NT2/D1 (cell line): ENCODE measurements at regions not wholly inside any gene's neighbourhood (a gene's known extent, or its start where the extent isn't known, plus 50 kb on each side); places are given as distances from the start of the nearest gene placed in this dataset.

Source experiments
- DNase-seq: peaks from one replicate; pipeline ENCODE4 v3.0.0-alpha.2; 2011; ENCODE audit warnings: low read depth, low spot score
- H3K27me3 ChIP-seq: 2 replicates; pipeline ENCODE4 v1.6.0; 2011; ENCODE audit warnings: mild to moderate bottlenecking; ENCODE audit not compliant: insufficient read length, insufficient read depth
- H3K36me3 ChIP-seq: 2 replicates; pipeline ENCODE4 v1.6.1; 2011; ENCODE audit warnings: mild to moderate bottlenecking, low read length, mixed read lengths; ENCODE audit not compliant: insufficient read depth, insufficient read length
- H3K4me1 ChIP-seq: 2 replicates; pipeline ENCODE4 v1.5.1; 2011; ENCODE audit not compliant: insufficient read depth, insufficient read length
- H3K4me3 ChIP-seq: 2 replicates; pipeline ENCODE4 v1.5.1; 2011; ENCODE audit warnings: low read depth; ENCODE audit not compliant: insufficient read length
- H3K9ac ChIP-seq: 2 replicates; pipeline ENCODE4 v1.6.0; 2011; ENCODE audit warnings: low read depth; ENCODE audit not compliant: insufficient read length
- H3K9me3 ChIP-seq: 2 replicates; pipeline ENCODE4 v1.5.1; 2011; ENCODE audit warnings: mild to moderate bottlenecking, low read length; ENCODE audit not compliant: insufficient read depth
- SUZ12 ChIP-seq: IDR thresholded peaks from 2 replicates; pipeline ENCODE4 v1.6.1; 2011; ENCODE audit not compliant: insufficient read length, insufficient read depth; ENCODE audit errors: extremely low read depth
- YY1 ChIP-seq: IDR thresholded peaks from 2 replicates; pipeline ENCODE4 v1.6.1; 2011; ENCODE audit not compliant: insufficient read length, insufficient read depth
- ZNF274 ChIP-seq: IDR thresholded peaks from 2 replicates; pipeline ENCODE4 v1.6.1; 2011; ENCODE audit warnings: mild to moderate bottlenecking, low read depth, low read length

- Histone ChIP-seq H3K27me3 (no peaks in the 10 kb centered on the region), H3K4me1 (peaks cover 5% of the 10 kb centered on the region), H3K9me3 (peaks cover 9% of the 10 kb centered on the region; the same call in 1 of the 2 replicates), H3K4me3 (no peak overlapping the region), H3K9ac (no peak overlapping the region), H3K36me3 (no peaks in the 10 kb centered on the region)
- TF ChIP-seq ZNF274: no peak
- TF ChIP-seq YY1: no peak
- TF ChIP-seq SUZ12: no peak
- no peak for DNase-seq
These were observed 227.4 kb upstream of the BCOR start for GRCh38 chrX:40325161-40325560.

GRCh38 chrX:40323977-40324376 lies 226.2 kb upstream of the BCOR start:
- H3K36me3 ChIP-seq: no peaks in the 10 kb centered on the region
- no peak overlapping the region for H3K4me3 ChIP-seq
- no peak for DNase-seq
- H3K9me3 ChIP-seq: peaks cover 9% of the 10 kb centered on the region; the same call in 1 of the 2 replicates
- no peak for TF ChIP-seq ZNF274
- no peak for TF ChIP-seq YY1
- no peak for TF ChIP-seq SUZ12
- peaks cover 5% of the 10 kb centered on the region for H3K4me1 ChIP-seq
- H3K27me3 ChIP-seq: no peaks in the 10 kb centered on the region
- no peak overlapping the region for H3K9ac ChIP-seq

GRCh38 chrX:40320819-40321218 lies 223.1 kb upstream of the BCOR start:
- Histone ChIP-seq H3K4me3 (no peak overlapping the region), H3K9me3 (peaks cover 9% of the 10 kb centered on the region; the same call in 1 of the 2 replicates), H3K9ac (no peak overlapping the region), H3K36me3 (no peaks in the 10 kb centered on the region), H3K4me1 (no peaks in the 10 kb centered on the region), H3K27me3 (no peaks in the 10 kb centered on the region)
- TF ChIP-seq YY1 (no peak), SUZ12 (no peak), ZNF274 (no peak)
- DNase-seq: no peak

GRCh38 chrX:40318801-40319200 lies 221.0 kb upstream of the BCOR start:
- Histone ChIP-seq H3K36me3 (no peaks in the 10 kb centered on the region), H3K4me1 (no peaks in the 10 kb centered on the region), H3K9me3 (peaks cover 9% of the 10 kb centered on the region; the same call in 1 of the 2 replicates), H3K9ac (no peak overlapping the region), H3K27me3 (no peaks in the 10 kb centered on the region), H3K4me3 (no peak overlapping the region)
- TF ChIP-seq YY1 (no peak), SUZ12 (no peak), ZNF274 (no peak)
- DNase-seq: no peak

GRCh38 chrX:40318076-40318475 lies 220.3 kb upstream of the BCOR start:
- no peak overlapping the region for H3K9ac ChIP-seq
- TF ChIP-seq YY1: no peak
- no peak for TF ChIP-seq ZNF274
- no peak for TF ChIP-seq SUZ12
- H3K36me3 ChIP-seq: no peaks in the 10 kb centered on the region
- no peaks in the 10 kb centered on the region for H3K4me1 ChIP-seq
- no peaks in the 10 kb centered on the region for H3K27me3 ChIP-seq
- H3K9me3 ChIP-seq: peaks cover 9% of the 10 kb centered on the region; the same call in 1 of the 2 replicates
- no peak overlapping the region for H3K4me3 ChIP-seq
- no peak for DNase-seq

GRCh38 chrX:40316502-40316901 lies 218.7 kb upstream of the BCOR start:
- H3K4me1 ChIP-seq: no peaks in the 10 kb centered on the region
- no peak for DNase-seq
- no peaks in the 10 kb centered on the region for H3K36me3 ChIP-seq
- no peak overlapping the region for H3K9ac ChIP-seq
- no peaks in the 10 kb centered on the region for H3K27me3 ChIP-seq
- no peak overlapping the region for H3K4me3 ChIP-seq
- TF ChIP-seq SUZ12 (no peak), ZNF274 (peak; percentile 33; the same call in 1 of the 2 replicates)
- peaks cover 9% of the 10 kb centered on the region; the same call in 1 of the 2 replicates for H3K9me3 ChIP-seq

GRCh38 chrX:40314070-40314469 lies 216.3 kb upstream of the BCOR start:
- H3K4me1 ChIP-seq: peaks cover 3% of the 10 kb centered on the region
- DNase-seq: no peak
- no peaks in the 10 kb centered on the region for H3K9me3 ChIP-seq
- H3K27me3 ChIP-seq: no peaks in the 10 kb centered on the region
- no peak overlapping the region for H3K4me3 ChIP-seq
- no peaks in the 10 kb centered on the region for H3K36me3 ChIP-seq
- no peak for TF ChIP-seq YY1
- TF ChIP-seq SUZ12: no peak
- no peak for TF ChIP-seq ZNF274
- no peak overlapping the region for H3K9ac ChIP-seq

- H3K4me3 ChIP-seq: no peak overlapping the region
- TF ChIP-seq YY1: no peak
- TF ChIP-seq SUZ12: no peak
- no peak for TF ChIP-seq ZNF274
- H3K9ac ChIP-seq: no peak overlapping the region
- no peaks in the 10 kb centered on the region for H3K36me3 ChIP-seq
- peaks cover 3% of the 10 kb centered on the region for H3K4me1 ChIP-seq
- H3K27me3 ChIP-seq: no peaks in the 10 kb centered on the region
- no peak for DNase-seq
- no peaks in the 10 kb centered on the region for H3K9me3 ChIP-seq
These were observed 215.5 kb upstream of the BCOR start for GRCh38 chrX:40313269-40313668.
